ENCODE measurements at regions not wholly inside any gene's neighbourhood (a gene's known extent, or its start where the extent isn't known, plus 50 kb on each side); places are given as distances from the start of the nearest gene placed in this dataset.

DNA sequence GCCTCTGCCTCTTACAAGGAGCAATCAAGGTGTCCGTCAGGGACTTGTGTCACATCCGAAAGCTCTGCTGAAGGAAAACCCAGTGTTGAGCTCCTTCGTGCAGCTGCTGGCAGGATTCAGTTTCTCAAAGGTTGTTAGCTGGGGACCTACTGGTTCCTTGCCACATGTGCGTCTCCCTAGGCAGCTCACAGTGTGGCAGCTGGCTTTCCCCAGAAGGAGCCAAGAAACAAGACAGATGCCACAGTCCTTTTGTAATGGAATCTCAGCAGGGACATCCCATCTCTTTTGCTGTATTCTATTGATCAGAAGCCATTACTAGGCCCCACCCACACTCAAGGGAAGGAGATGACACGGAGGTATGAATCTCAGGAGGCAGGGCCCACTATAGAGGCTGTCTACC is 488.8 kb downstream of the CD83 start:
- TF ChIP-seq, protein P1, sequence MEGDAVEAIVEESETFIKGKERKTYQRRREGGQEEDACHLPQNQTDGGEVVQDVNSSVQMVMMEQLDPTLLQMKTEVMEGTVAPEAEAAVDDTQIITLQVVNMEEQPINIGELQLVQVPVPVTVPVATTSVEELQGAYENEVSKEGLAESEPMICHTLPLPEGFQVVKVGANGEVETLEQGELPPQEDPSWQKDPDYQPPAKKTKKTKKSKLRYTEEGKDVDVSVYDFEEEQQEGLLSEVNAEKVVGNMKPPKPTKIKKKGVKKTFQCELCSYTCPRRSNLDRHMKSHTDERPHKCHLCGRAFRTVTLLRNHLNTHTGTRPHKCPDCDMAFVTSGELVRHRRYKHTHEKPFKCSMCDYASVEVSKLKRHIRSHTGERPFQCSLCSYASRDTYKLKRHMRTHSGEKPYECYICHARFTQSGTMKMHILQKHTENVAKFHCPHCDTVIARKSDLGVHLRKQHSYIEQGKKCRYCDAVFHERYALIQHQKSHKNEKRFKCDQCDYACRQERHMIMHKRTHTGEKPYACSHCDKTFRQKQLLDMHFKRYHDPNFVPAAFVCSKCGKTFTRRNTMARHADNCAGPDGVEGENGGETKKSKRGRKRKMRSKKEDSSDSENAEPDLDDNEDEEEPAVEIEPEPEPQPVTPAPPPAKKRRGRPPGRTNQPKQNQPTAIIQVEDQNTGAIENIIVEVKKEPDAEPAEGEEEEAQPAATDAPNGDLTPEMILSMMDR (IDR thresholded peaks at IDR 0.05; ENCODE audit: poor library complexity, severe bottlenecking), result no peak
- no peak for TF ChIP-seq POLR2AphosphoS5 (IDR thresholded peaks at IDR 0.05)
- TF ChIP-seq, protein P2, sequence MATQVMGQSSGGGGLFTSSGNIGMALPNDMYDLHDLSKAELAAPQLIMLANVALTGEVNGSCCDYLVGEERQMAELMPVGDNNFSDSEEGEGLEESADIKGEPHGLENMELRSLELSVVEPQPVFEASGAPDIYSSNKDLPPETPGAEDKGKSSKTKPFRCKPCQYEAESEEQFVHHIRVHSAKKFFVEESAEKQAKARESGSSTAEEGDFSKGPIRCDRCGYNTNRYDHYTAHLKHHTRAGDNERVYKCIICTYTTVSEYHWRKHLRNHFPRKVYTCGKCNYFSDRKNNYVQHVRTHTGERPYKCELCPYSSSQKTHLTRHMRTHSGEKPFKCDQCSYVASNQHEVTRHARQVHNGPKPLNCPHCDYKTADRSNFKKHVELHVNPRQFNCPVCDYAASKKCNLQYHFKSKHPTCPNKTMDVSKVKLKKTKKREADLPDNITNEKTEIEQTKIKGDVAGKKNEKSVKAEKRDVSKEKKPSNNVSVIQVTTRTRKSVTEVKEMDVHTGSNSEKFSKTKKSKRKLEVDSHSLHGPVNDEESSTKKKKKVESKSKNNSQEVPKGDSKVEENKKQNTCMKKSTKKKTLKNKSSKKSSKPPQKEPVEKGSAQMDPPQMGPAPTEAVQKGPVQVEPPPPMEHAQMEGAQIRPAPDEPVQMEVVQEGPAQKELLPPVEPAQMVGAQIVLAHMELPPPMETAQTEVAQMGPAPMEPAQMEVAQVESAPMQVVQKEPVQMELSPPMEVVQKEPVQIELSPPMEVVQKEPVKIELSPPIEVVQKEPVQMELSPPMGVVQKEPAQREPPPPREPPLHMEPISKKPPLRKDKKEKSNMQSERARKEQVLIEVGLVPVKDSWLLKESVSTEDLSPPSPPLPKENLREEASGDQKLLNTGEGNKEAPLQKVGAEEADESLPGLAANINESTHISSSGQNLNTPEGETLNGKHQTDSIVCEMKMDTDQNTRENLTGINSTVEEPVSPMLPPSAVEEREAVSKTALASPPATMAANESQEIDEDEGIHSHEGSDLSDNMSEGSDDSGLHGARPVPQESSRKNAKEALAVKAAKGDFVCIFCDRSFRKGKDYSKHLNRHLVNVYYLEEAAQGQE (IDR thresholded peaks at IDR 0.05; ENCODE audit: borderline replicate concordance), result no peak
- TF ChIP-seq MXI1 (conservative IDR thresholded peaks at IDR 0.05; ENCODE audit: poor library complexity, severe bottlenecking), result no peak
- no peak for TF ChIP-seq EZH2 (IDR thresholded peaks at IDR 0.05; ENCODE audit: borderline replicate concordance, insufficient read depth, low read length, poor library complexity, severe bottlenecking)
- TF ChIP-seq RAD21 (conservative IDR thresholded peaks at IDR 0.05), result no peak
- TF ChIP-seq EP300 (conservative IDR thresholded peaks at IDR 0.05; ENCODE audit: poor library complexity, severe bottlenecking), result no peak
- TF ChIP-seq TAF1 (IDR thresholded peaks at IDR 0.05; ENCODE audit: low read depth), result no peak
